MM.1S (cell line): ENCODE measurements at regions not wholly inside any gene's neighbourhood (a gene's known extent, or its start where the extent isn't known, plus 50 kb on each side); places are given as distances from the start of the nearest gene placed in this dataset.
"Not testable (repeated sequence)": the region's sequence is repeated elsewhere in the genome, so short reads cannot be mapped to it uniquely, and the experiment has no call there.

Experiments
- EZH2 ChIP-seq: fragments of 300-600 bp; sonication (generic); optimal IDR thresholded peaks from 2 replicates; pipeline ENCODE3; 2017; ENCODE audit warnings: low read depth, mild to moderate bottlenecking, antibody characterized with exemption, low read length, mixed read lengths
- EZH2phosphoT487 ChIP-seq: fragments of 300-600 bp; sonication (generic); IDR thresholded peaks from 2 replicates; pipeline ENCODE4 v1.6.1; 2018; ENCODE audit warnings: antibody characterized with exemption, low read length

DNA sequence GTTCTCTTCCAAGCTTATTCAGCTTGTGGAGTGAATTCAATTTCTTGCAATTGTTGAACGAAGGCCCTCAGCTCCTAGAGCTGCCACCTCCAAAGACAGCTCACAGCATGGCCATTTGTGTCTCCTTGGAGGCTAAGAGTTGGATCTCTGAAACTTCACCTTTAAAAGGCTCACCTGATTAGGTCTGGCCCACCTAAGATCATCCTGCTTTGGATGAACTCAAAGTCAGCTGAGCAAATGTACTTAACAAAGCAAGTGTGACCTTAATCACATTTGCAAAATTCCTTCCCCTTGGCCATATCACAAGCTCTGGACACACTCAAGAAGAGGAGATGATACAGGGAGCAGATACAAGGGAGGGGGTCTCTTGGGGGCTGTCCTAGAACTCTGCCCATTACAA, 67.8 kb upstream of the EEF2KMT start:
- TF ChIP-seq EZH2phosphoT487, EZH2: not testable (repeated sequence)
